ENCODE measurements at regions not wholly inside any gene's neighbourhood (a gene's known extent, or its start where the extent isn't known, plus 50 kb on each side); places are given as distances from the start of the nearest gene placed in this dataset.

DNA sequence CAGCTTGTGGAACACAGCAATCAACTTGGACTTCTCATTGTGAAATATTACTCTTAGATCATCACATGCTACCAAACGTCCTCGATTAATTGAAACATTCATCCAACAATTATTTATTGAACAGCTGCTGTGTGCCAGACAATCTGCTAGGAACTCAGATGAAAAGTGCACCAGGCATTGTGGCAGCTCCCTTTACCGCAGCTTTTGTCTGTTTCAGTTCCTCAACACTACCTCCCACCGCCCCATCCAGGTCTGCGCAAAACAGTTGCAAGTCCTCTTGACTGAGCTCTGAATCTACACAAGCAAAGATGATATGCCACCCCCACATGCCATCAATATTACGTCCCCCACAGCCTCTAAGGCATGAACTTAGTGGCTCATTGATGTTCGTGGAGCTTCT, 1094.4 kb upstream of the MAP3K7 start:
- Histone ChIP-seq H2AFZ (ENCODE audit: low read length) (no peak overlapping the region), H4K8ac (ENCODE audit: extremely low read depth, insufficient read depth, low read length) (no peak overlapping the region), H3K4me3 (ENCODE audit: extremely low read depth in 1 of 4, insufficient read depth in 2 of 4, low read depth in 3 of 4, low read length in 4 of 4) (no peak overlapping the region), H2BK15ac (ENCODE audit: low read length) (no peak overlapping the region), H3K79me2 (ENCODE audit: control insufficient read depth in 1 of 2, insufficient read depth in 2 of 2, low read length in 2 of 2) (no peaks in the 10 kb centered on the region), H3K23me2 (ENCODE audit: low read depth, low read length) (no peaks in the 10 kb centered on the region), H3K36me3 (ENCODE audit: control insufficient read depth in 2 of 4, insufficient read depth in 4 of 4, low read length in 3 of 4) (no peaks in the 10 kb centered on the region), H2BK12ac (ENCODE audit: low read depth, low read length) (no peak overlapping the region), H3K9me3 (ENCODE audit: insufficient read depth in 2 of 2, low read depth in 1 of 2, low read length in 1 of 2) (no peaks in the 10 kb centered on the region), H3K56ac (replicated peaks; ENCODE audit: insufficient read length, low read depth, low read length) (no peak overlapping the region), H2BK120ac (replicated peaks; ENCODE audit: low read depth, low read length) (no peak overlapping the region), H4K20me1 (replicated peaks in 1 of 2; ENCODE audit: control insufficient read depth in 1 of 2, insufficient read depth in 2 of 2, low read length in 2 of 2) (no peaks in the 10 kb centered on the region), H3K27ac (ENCODE audit: low read depth, low read length) (no peak overlapping the region), H2BK20ac (ENCODE audit: low read length) (no peak overlapping the region), H3K18ac (ENCODE audit: extremely low read depth, low read length) (no peak overlapping the region), H3K79me1 (ENCODE audit: low read depth, low read length) (no peaks in the 10 kb centered on the region), H3K4me1 (replicated peaks in 1 of 4; ENCODE audit: control insufficient read depth in 3 of 4, insufficient read depth in 4 of 4, low read length in 3 of 4) (no peaks in the 10 kb centered on the region), H2BK5ac (ENCODE audit: low read depth, low read length) (no peak overlapping the region), H2AK5ac (ENCODE audit: low read depth, low read length) (no peak overlapping the region), H3K9ac (replicated peaks in 1 of 4; ENCODE audit: extremely low read depth in 1 of 4, low read depth in 3 of 4, low read length in 3 of 4) (no peak overlapping the region), H3K23ac (ENCODE audit: insufficient read length) (no peak overlapping the region), H4K91ac (replicated peaks; ENCODE audit: insufficient read length, low read length) (no peak overlapping the region), H3K4me2 (ENCODE audit: insufficient read depth in 1 of 2, low read depth in 2 of 2, low read length in 2 of 2) (no peak overlapping the region), H3K4ac (replicated peaks; ENCODE audit: insufficient read length, low read depth, low read length) (no peak overlapping the region), H4K5ac (ENCODE audit: insufficient read length, low read depth, low read length) (no peak overlapping the region), H3K27me3 (replicated peaks in 1 of 4; ENCODE audit: control insufficient read depth in 3 of 4, extremely low read depth in 1 of 4, insufficient read depth in 3 of 4, low read length in 3 of 4) (no peaks in the 10 kb centered on the region), H3K14ac (ENCODE audit: insufficient read length) (no peak overlapping the region)
- FAIRE-seq = no peak
- CTCF ChIA-PET (ENCODE audit: partially characterized antibody) = no interaction called here
- DNase-seq (ENCODE audit: low read depth in 1 of 2, low spot score in 2 of 2) = no peak
- WGBS, 2 experiments (ENCODE audit: extremely low coverage in 1 of 2, insufficient coverage in 1 of 2, insufficient read length in 1 of 2, insufficient replicate concordance in 2 of 2, low coverage in 1 of 2, low lambda C conversion rate in 2 of 2, missing lambda C conversion rate in 1 of 2) = 93% methylated on average over 7 of the region's 7 CpGs; no CpG with 5 or more reads in 1 of the 2 experiments
- TF ChIP-seq, protein P1, sequence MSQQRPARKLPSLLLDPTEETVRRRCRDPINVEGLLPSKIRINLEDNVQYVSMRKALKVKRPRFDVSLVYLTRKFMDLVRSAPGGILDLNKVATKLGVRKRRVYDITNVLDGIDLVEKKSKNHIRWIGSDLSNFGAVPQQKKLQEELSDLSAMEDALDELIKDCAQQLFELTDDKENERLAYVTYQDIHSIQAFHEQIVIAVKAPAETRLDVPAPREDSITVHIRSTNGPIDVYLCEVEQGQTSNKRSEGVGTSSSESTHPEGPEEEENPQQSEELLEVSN (IDR thresholded peaks at IDR 0.05) = no peak
- TF ChIP-seq, protein P2, sequence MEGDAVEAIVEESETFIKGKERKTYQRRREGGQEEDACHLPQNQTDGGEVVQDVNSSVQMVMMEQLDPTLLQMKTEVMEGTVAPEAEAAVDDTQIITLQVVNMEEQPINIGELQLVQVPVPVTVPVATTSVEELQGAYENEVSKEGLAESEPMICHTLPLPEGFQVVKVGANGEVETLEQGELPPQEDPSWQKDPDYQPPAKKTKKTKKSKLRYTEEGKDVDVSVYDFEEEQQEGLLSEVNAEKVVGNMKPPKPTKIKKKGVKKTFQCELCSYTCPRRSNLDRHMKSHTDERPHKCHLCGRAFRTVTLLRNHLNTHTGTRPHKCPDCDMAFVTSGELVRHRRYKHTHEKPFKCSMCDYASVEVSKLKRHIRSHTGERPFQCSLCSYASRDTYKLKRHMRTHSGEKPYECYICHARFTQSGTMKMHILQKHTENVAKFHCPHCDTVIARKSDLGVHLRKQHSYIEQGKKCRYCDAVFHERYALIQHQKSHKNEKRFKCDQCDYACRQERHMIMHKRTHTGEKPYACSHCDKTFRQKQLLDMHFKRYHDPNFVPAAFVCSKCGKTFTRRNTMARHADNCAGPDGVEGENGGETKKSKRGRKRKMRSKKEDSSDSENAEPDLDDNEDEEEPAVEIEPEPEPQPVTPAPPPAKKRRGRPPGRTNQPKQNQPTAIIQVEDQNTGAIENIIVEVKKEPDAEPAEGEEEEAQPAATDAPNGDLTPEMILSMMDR (IDR thresholded peaks at IDR 0.05; ENCODE audit: control extremely low read depth in 1 of 3, insufficient read depth in 1 of 3, low read depth in 1 of 3, low read length in 3 of 3) = no peak
- TF ChIP-seq NANOG (IDR thresholded peaks at IDR 0.05; ENCODE audit: insufficient read depth, low read depth, low read length, poor library complexity, severe bottlenecking) (no peak), RXRA (IDR thresholded peaks at IDR 0.05; ENCODE audit: insufficient read depth, low read depth, low read length) (no peak), ZNF274 (IDR thresholded peaks at IDR 0.05; ENCODE audit: borderline replicate concordance, extremely low read depth, low read length) (no peak)
- POLR2A ChIA-PET (ENCODE audit: partially characterized antibody) = no interaction called here

Measured in H1 (cell line).